Tibial nerve (tissue), 4 donors: ENCODE measurements at regions not wholly inside any gene's neighbourhood (a gene's known extent, or its start where the extent isn't known, plus 50 kb on each side); places are given as distances from the start of the nearest gene placed in this dataset.

ENCODE experiments used
- DNase-seq, 2 donors: peaks; one replicate each; pipeline ENCODE4 v3.0.0-alpha.2; 2019; ENCODE audit warnings: low spot score in 2 of 2
- H3K27ac ChIP-seq, 4 donors: fragments of 200-600 bp; sonication (generic) in 3 of 4; one replicate each; pipeline ENCODE4 v1.5.1; 2017 to 2019; ENCODE audit warnings: mild to moderate bottlenecking in 1 of 4
- H3K27me3 ChIP-seq, 2 donors: fragments of 200-600 bp; sonication (generic) in 1 of 2; one replicate each; pipeline versions ENCODE4 v1.5.1 to v1.6.0; 2017 to 2019
- H3K36me3 ChIP-seq, 3 donors: fragments of 200-600 bp; sonication (generic); one replicate each; pipeline ENCODE4 v1.5.1; 2018 to 2019
- H3K4me1 ChIP-seq, 4 donors: fragments of 200-600 bp; sonication (generic) in 3 of 4; one replicate each; pipeline ENCODE4 v1.5.1; 2017 to 2019
- H3K4me3 ChIP-seq, 4 donors: fragments of 200-600 bp; sonication (generic) in 3 of 4; one replicate each; pipeline ENCODE4 v1.5.1; 2017 to 2019; ENCODE audit warnings: mild to moderate bottlenecking in 1 of 4, moderate library complexity in 1 of 4
- H3K9me3 ChIP-seq, 4 donors: fragments of 200-600 bp; sonication (generic) in 3 of 4; one replicate each; pipeline ENCODE4 v1.5.1; 2017 to 2019
- CTCF ChIP-seq, 5 experiments: fragments of 200-600 bp in 3 of 5; fragments of 450-650 bp in 2 of 5; sonication (generic) in 3 of 5; IDR thresholded peaks; one replicate each; pipeline ENCODE4 v1.5.1; 2016 to 2019; ENCODE audit warnings: antibody characterized with exemption in 5 of 5, mild to moderate bottlenecking in 3 of 5, moderate library complexity in 2 of 5
- EP300 ChIP-seq, 2 donors: sonication (generic); formaldehyde crosslinking; IDR thresholded peaks; one replicate each; pipeline ENCODE4 v1.6.1; 2017; ENCODE audit warnings: antibody characterized with exemption in 2 of 2, mild to moderate bottlenecking in 1 of 2
- POLR2A ChIP-seq, 2 donors: fragments of 450-650 bp; IDR thresholded peaks; one replicate each; pipeline ENCODE4 v1.6.1; 2017; ENCODE audit warnings: antibody characterized with exemption in 2 of 2, mild to moderate bottlenecking in 2 of 2, moderate library complexity in 2 of 2
- WGBS, 2 donors: methylation state at CpG; one replicate each; pipeline ENCODE4 v1.1.5; 2018; 5-methylcytosine and 5-hydroxymethylcytosine counted together

GRCh38 chr2:30332791-30333453 is 101.6 kb downstream of the LBH start:
- H3K4me3 ChIP-seq: no peak overlapping the region
- no peak for DNase-seq
- no peaks in the 10 kb centered on the region for H3K27me3 ChIP-seq
- WGBS, 2 donors: 43 to 56% methylated on average over 4 of the region's 4 CpGs
- H3K36me3 ChIP-seq: no peaks in the 10 kb centered on the region
- no peaks in the 10 kb centered on the region for H3K9me3 ChIP-seq
- H3K4me1 ChIP-seq: peaks cover 0 to 14% (median 3%) of the 10 kb centered on the region in 4 donors
- no peak overlapping the region for H3K27ac ChIP-seq
- TF ChIP-seq EP300 (IDR thresholded peaks at IDR 0.05) (no peak), POLR2A (IDR thresholded peaks at IDR 0.05) (no peak), CTCF (IDR thresholded peaks at IDR 0.05) (no peak)

GRCh38 chr2:30334762-30335363 is 103.5 kb downstream of the LBH start:
- DNase-seq: no peak
- no peaks in the 10 kb centered on the region for H3K36me3 ChIP-seq
- no peaks in the 10 kb centered on the region for H3K9me3 ChIP-seq
- peaks cover 0 to 14% (median 3%) of the 10 kb centered on the region in 4 donors for H3K4me1 ChIP-seq
- H3K27ac ChIP-seq: no peak overlapping the region
- H3K4me3 ChIP-seq: no peak overlapping the region
- no peak for TF ChIP-seq CTCF (IDR thresholded peaks at IDR 0.05)
- TF ChIP-seq EP300 (IDR thresholded peaks at IDR 0.05): no peak
- TF ChIP-seq POLR2A (IDR thresholded peaks at IDR 0.05): no peak
- 71 to 80% methylated on average over 3 of the region's 3 CpGs for WGBS, 2 donors
- H3K27me3 ChIP-seq: no peaks in the 10 kb centered on the region

GRCh38 chr2:30336084-30336483 is 104.8 kb downstream of the LBH start:
- no peaks in the 10 kb centered on the region for H3K27me3 ChIP-seq
- H3K4me3 ChIP-seq: no peak overlapping the region
- DNase-seq: no peak
- H3K4me1 ChIP-seq: peaks cover 0 to 14% (median 3%) of the 10 kb centered on the region in 4 donors
- WGBS, 2 donors: 52 to 60% methylated on average over 2 of the region's 2 CpGs
- TF ChIP-seq EP300 (IDR thresholded peaks at IDR 0.05) (no peak), CTCF (IDR thresholded peaks at IDR 0.05) (no peak), POLR2A (IDR thresholded peaks at IDR 0.05) (no peak)
- no peaks in the 10 kb centered on the region for H3K36me3 ChIP-seq
- peak overlapping the region in 1 of 4 donors; percentile 62 for H3K27ac ChIP-seq
- H3K9me3 ChIP-seq: no peaks in the 10 kb centered on the region

GRCh38 chr2:30336978-30337841 is 105.9 kb downstream of the LBH start:
- Histone ChIP-seq H3K36me3 (no peaks in the 10 kb centered on the region), H3K4me3 (no peak overlapping the region)
- WGBS, 2 donors: 88 to 89% methylated on average over 16 of the region's 16 CpGs

More at GRCh38 chr2:30336978-30337841, 105.9 kb downstream of the LBH start:
- no peak for DNase-seq
- H3K27ac ChIP-seq: peak overlapping the region in 1 of 4 donors; percentile 62
- TF ChIP-seq EP300 (IDR thresholded peaks at IDR 0.05): no peak
- no peak for TF ChIP-seq CTCF (IDR thresholded peaks at IDR 0.05)
- no peak for TF ChIP-seq POLR2A (IDR thresholded peaks at IDR 0.05)
- H3K4me1 ChIP-seq: peaks cover 0 to 14% (median 3%) of the 10 kb centered on the region in 4 donors
- H3K27me3 ChIP-seq: no peaks in the 10 kb centered on the region
- no peaks in the 10 kb centered on the region for H3K9me3 ChIP-seq
